ENCODE measurements at regions not wholly inside any gene's neighbourhood (a gene's known extent, or its start where the extent isn't known, plus 50 kb on each side); places are given as distances from the start of the nearest gene placed in this dataset.

DNA sequence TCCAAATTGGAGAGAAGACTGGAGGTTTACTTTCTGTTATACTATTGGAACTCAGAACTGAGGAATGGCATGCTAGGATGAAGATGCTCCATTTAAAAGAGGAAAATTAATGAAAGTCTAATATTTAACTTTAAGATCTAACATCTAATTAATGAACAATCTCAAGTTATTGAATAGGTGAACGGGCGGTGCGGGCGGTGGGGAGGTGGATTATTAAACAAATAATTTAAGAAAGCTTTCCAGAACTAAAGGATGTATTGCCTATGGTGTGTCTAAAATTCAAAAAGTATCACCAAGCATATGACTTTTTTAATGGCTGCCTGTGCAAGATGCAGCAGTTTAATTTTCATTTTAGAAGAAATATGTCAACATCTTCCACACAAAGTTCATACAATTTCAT, 1747.1 kb upstream of the SEL1L start:
- TF ChIP-seq, protein P1, sequence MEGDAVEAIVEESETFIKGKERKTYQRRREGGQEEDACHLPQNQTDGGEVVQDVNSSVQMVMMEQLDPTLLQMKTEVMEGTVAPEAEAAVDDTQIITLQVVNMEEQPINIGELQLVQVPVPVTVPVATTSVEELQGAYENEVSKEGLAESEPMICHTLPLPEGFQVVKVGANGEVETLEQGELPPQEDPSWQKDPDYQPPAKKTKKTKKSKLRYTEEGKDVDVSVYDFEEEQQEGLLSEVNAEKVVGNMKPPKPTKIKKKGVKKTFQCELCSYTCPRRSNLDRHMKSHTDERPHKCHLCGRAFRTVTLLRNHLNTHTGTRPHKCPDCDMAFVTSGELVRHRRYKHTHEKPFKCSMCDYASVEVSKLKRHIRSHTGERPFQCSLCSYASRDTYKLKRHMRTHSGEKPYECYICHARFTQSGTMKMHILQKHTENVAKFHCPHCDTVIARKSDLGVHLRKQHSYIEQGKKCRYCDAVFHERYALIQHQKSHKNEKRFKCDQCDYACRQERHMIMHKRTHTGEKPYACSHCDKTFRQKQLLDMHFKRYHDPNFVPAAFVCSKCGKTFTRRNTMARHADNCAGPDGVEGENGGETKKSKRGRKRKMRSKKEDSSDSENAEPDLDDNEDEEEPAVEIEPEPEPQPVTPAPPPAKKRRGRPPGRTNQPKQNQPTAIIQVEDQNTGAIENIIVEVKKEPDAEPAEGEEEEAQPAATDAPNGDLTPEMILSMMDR (IDR thresholded peaks at IDR 0.05; ENCODE audit: control insufficient read depth, extremely low read depth, insufficient read depth), result no peak
- no peak overlapping the region for H3K4me3 ChIP-seq (ENCODE audit: low read depth, low read length)
- DNase-seq (ENCODE audit: low read depth), result no peak

DNA sequence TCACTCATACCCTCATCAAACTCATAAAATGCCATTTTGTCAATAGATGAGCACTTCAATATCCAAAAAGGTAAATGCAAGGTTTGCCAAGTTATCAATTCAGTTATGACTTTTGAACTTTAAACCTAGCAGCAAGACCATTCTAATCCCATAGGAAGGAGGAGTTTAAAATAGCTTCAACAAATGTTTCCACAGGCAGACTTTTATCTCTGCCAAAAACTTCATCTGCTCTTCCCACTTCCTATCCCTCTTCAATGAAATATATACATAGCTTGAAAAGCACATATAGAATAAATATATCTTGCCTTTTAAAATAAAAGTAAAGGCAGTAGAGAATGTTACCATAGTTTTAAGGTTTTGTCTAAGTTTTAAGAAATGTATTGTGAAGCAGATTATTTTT, 1749.1 kb upstream of the SEL1L start:
- TF ChIP-seq, protein P1 (IDR thresholded peaks at IDR 0.05; ENCODE audit: control insufficient read depth, extremely low read depth, insufficient read depth), result no peak
- H3K4me3 ChIP-seq (ENCODE audit: low read depth, low read length), result no peak overlapping the region
- no peak for DNase-seq (ENCODE audit: low read depth)

DNA sequence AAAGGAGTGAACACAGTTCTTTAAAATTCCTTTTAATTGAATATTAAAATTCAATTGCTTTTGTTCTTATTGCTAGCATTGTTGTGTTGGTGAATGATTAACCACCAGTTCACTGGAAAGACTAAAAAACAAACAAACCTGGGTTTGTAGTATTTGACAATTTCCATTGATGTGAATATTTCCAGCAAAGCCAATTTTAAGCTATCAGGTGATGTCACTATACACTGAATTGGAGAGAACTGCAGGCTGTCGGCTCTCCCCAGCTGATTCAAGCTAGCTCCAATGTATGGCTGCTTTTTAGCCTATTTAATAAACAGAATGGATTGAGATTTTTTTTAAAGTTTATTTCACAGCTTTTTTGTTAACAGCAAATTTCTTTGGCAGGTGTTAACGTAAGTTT, 1753.6 kb upstream of the SEL1L start:
- H3K4me3 ChIP-seq (ENCODE audit: low read depth, low read length), result no peak overlapping the region
- no peak for DNase-seq (ENCODE audit: low read depth)
- TF ChIP-seq, protein P1 (IDR thresholded peaks at IDR 0.05; ENCODE audit: control insufficient read depth, extremely low read depth, insufficient read depth), result no peak

DNA sequence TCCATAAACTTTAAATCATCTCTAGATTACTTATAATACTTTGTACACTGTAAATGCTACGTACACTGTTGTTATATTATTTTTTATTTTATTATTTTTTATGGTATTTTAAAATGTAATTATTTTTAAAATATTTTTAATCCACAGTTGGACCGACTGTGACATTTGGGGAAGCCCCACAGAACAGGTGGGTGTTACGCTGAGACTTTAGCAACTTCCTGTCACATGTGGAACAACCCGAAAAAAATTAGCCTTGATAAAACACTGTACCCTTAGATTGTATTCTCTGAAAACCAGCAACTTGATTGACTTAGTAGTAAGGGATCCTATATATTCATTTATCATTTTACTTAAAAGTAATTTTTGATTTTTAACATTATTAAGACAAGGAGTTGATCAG, 1755.7 kb upstream of the SEL1L start:
- no peak for DNase-seq (ENCODE audit: low read depth)
- H3K4me3 ChIP-seq (ENCODE audit: low read depth, low read length), result no peak overlapping the region
- TF ChIP-seq, protein P1 (IDR thresholded peaks at IDR 0.05; ENCODE audit: control insufficient read depth, extremely low read depth, insufficient read depth), result no peak

DNA sequence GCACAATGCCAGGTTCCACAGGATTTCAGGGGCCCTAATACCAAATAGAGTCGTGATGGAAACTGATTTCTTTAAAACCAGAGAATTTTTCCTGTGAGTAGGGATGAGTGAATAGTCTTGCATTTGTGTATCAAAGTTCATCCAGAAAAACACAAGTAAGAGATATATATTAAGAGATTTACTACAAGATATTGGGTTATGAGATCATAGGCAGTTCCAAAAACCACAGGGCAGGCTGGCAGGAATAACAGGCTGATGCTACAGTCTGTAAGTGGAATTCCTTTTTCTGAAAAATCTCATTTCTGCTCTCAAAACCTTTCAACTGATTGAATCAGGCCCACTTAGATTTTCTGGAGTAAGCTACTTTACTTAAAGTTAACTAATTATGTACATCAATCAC, 1756.2 kb upstream of the SEL1L start:
- TF ChIP-seq, protein P1 (IDR thresholded peaks at IDR 0.05; ENCODE audit: control insufficient read depth, extremely low read depth, insufficient read depth), result no peak
- no peak for DNase-seq (ENCODE audit: low read depth)

DNA sequence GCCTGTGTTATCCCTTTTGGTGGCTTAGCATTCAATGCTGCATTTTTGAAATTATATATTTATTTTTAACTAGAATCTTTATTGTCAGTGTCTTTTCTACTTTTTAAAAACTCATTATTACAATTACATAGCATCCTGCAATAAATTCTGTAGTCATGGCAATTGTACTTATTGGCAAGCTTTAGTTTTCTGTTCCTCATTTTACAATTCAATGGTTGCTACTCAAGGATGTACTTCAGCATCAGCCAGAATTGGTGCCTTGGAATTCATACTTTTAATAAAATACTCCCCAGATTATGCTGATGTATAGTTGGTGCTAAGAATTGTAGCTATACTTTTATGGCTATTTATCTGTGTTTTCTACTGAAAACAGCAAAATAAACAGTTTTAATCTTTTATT, 1756.8 kb upstream of the SEL1L start:
- DNase-seq (ENCODE audit: low read depth), result no peak
- H3K4me3 ChIP-seq (ENCODE audit: low read depth, low read length), result no peak overlapping the region
- TF ChIP-seq, protein P1 (IDR thresholded peaks at IDR 0.05; ENCODE audit: control insufficient read depth, extremely low read depth, insufficient read depth), result no peak

More for the DNA sequence above, 1756.2 kb upstream of the SEL1L start:
- no peak overlapping the region for H3K4me3 ChIP-seq (ENCODE audit: low read depth, low read length)

DNA sequence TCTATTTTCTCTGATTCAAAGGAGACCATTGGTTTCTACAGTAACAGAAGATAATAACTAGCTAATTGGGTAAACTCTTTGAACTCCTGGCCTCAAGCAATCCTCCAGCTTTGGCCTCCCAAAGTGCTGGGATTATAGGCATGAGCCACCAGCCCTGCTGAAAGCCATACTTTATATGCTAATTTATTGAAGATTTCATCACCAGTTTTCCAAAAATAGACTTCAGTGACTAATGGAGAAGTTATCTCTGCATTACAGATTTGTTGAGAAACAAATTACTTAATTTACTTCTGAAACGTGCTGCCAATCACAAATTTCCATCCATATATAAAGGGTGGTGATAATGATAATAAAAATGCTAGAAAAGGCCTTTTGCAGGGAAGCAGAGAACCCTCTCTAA, 1758.1 kb upstream of the SEL1L start:
- TF ChIP-seq, protein P1 (IDR thresholded peaks at IDR 0.05; ENCODE audit: control insufficient read depth, extremely low read depth, insufficient read depth), result no peak
- H3K4me3 ChIP-seq (ENCODE audit: low read depth, low read length), result no peak overlapping the region
- DNase-seq (ENCODE audit: low read depth), result no peak

Measured in LNCaP clone FGC (cell line).